HL-60 (cell line): ENCODE measurements at regions not wholly inside any gene's neighbourhood (a gene's known extent, or its start where the extent isn't known, plus 50 kb on each side); places are given as distances from the start of the nearest gene placed in this dataset.

Source experiments
- CTCF ChIP-seq: IDR thresholded peaks from one replicate; pipeline ENCODE4 v1.5.1; 2011; ENCODE audit warnings: low read length, control low read depth, inconsistent platforms; ENCODE audit not compliant: insufficient read depth
- POLR2AphosphoS5 ChIP-seq: IDR thresholded peaks from 2 replicates; pipeline ENCODE4 v1.6.1; 2012; ENCODE audit warnings: low read depth
- SPI1 ChIP-seq: IDR thresholded peaks from 2 replicates; pipeline ENCODE4 v1.6.1; 2012; ENCODE audit warnings: low read depth, mild to moderate bottlenecking, borderline replicate concordance
- TF ChIP-seq, protein P1 (sequence below): IDR thresholded peaks from 2 replicates; pipeline ENCODE4 v1.6.1; 2012; ENCODE audit warnings: low read depth; ENCODE audit not compliant: insufficient replicate concordance

GRCh38 chr1:91575909-91576519 lies 75.4 kb downstream of the CDC7 start:
- TF ChIP-seq SPI1 = no peak
- no peak for TF ChIP-seq CTCF
- no peak for TF ChIP-seq POLR2AphosphoS5
- TF ChIP-seq, protein P1, sequence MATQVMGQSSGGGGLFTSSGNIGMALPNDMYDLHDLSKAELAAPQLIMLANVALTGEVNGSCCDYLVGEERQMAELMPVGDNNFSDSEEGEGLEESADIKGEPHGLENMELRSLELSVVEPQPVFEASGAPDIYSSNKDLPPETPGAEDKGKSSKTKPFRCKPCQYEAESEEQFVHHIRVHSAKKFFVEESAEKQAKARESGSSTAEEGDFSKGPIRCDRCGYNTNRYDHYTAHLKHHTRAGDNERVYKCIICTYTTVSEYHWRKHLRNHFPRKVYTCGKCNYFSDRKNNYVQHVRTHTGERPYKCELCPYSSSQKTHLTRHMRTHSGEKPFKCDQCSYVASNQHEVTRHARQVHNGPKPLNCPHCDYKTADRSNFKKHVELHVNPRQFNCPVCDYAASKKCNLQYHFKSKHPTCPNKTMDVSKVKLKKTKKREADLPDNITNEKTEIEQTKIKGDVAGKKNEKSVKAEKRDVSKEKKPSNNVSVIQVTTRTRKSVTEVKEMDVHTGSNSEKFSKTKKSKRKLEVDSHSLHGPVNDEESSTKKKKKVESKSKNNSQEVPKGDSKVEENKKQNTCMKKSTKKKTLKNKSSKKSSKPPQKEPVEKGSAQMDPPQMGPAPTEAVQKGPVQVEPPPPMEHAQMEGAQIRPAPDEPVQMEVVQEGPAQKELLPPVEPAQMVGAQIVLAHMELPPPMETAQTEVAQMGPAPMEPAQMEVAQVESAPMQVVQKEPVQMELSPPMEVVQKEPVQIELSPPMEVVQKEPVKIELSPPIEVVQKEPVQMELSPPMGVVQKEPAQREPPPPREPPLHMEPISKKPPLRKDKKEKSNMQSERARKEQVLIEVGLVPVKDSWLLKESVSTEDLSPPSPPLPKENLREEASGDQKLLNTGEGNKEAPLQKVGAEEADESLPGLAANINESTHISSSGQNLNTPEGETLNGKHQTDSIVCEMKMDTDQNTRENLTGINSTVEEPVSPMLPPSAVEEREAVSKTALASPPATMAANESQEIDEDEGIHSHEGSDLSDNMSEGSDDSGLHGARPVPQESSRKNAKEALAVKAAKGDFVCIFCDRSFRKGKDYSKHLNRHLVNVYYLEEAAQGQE = no peak
